ENCODE measurements at regions not wholly inside any gene's neighbourhood (a gene's known extent, or its start where the extent isn't known, plus 50 kb on each side); places are given as distances from the start of the nearest gene placed in this dataset.
A peak's percentile ranks its signal among the peaks of the same experiment; 100 is the strongest.
"Not testable (repeated sequence)": the region's sequence is repeated elsewhere in the genome, so short reads cannot be mapped to it uniquely, and the experiment has no call there.

DNA sequence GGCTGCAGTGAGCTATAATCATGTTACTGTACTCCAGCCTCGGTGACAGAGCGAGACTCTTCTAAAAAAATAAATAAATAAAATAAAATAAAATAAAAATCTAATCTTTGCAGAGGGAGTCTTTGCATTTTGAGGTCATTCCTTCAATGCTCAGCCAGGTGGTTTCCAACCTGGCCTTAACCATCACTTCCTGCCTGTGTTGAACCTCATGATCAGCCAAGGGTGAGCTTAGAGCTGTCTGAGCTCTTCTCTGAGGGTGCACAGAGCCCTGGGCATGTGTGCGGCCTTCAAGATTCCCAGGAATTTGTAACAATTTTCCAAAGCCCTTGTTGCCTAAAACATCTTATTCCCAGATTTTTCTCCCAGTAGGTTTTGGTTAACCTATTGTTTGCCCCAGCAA lies 94.3 kb downstream of the KCNJ12 start:
- not testable (repeated sequence) for DNase-seq

DNA sequence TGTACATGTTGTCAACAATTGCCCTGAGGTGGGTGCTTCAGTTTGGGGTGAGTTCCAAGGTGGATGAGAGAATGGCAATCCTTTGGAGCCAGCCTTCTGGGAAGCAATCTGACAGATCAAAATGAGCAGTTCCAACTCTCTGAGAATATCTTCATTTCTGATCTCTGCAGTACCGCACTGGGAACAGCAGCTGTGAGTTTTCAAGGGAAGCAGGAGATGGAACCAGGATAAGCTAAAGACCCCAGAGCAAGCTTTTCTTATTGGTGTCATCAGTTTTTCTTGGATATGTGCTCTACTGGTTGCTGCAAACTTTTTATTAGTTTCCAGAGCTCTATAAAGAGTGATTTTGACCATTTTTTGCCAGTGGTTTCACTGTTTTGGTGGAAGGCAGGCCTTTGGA lies 94.7 kb downstream of the KCNJ12 start:
- DNase-seq, result no peak

DNA sequence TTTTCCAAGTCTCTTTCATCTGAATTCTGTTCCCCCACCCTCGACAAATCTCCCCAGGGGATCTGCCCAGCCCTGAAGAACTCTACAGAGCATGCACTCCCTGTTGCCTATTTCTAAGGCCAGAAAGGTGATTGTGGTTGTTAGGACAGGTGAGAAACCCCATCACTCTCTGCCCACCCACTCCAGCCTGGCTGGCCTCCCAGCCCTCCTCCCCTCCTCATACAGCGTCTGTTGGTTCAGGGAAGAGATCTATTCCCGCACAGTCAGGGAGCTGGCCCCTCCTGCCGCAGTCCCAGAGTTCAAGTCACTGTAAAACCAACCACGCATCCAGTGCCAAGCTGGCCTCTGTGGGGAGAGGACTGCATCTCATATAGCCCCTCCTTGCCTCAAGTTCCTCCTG lies 98.7 kb downstream of the KCNJ12 start:
- DNase-seq, result no peak

DNA sequence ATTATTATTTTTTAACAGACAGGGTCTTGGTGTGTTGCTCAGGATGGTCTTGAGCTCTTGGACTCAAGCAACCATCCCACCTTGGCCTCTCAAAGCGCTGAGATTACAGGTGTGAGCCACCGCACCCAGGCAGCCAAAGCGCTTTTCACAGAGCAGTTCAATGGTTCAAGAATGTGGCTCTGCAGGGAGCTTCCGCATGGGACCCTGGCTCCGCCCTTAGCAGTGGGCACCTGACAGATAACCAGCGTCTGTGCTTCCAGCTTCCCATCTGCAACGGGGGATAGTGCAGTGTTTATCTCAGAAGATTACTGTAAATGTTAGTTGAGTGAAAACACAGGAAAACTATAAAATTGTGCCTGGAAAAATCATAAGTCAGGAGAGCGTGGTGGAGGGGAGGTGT lies 99.4 kb downstream of the KCNJ12 start:
- DNase-seq, result no peak

DNA sequence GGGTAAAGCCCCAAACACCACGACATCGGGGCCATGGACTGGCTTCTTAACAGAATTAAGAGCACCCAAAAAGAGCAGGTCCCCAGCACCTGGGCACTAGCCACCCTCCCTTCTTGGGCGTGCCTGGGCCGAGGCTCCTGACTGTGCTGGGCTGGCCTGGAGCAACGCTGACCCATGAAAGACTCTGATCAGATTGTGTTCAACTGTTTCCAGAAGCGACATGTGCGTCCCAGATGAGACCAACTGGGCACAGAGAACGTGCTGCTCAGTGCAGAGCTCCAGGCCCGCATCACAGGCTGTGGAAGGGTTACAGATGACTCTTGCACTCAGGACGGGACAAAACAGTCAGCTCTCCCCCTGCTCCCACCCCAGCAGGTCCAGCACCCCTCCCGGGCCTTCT lies 100.7 kb downstream of the KCNJ12 start:
- no peak for DNase-seq

DNA sequence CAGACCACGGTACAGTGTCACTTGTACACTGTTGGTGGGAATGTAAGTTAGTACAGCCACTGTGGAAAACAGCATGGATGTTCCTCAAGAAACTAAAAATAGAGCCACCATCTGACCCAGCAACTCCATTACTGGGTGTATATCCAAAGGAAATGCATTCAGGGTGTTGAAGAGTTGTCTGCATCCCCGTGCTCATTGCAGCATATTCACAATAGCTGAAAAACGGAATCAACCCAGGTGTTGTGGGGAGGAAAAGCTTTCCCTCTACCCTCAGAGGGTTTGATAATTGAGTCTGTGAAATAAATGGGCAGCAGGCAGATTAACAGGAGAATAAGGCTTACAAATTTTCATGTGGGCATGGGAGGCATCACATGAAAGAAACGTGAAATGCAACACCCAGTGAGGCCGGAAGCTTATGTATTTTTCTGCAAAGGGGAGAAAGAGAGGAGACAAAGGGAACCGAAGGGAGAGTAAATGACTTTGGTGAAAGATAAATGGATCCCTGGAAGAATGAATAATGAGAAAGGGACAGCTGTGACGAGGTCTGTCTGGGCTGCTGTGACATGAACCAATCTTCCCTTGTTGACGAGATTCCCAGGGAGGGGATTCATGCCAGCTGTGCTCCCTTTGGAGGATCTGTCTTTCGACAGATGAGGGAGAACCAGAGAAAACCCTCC lies 106.2 kb downstream of the KCNJ12 start:
- no peak for DNase-seq

DNA sequence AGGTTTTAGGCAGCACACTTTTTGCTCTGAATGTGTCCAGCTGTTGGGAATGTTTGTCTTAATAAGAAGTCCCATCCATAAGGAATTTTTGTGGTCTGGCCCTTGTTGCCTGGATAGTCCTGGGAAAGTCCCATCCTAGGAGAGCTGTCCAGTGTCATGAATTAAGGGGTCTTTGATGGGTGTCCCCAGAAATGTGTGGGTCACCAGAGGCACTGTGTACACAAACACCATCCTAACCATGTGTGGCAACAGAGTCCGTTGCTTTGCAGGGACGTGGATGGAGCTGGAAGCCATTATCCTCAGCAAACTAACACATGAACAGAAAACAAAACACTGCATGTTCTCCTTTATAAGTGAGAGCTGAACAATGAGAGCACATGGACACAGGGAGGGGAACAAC lies 111.9 kb downstream of the KCNJ12 start:
- not testable (repeated sequence) for DNase-seq

DNA sequence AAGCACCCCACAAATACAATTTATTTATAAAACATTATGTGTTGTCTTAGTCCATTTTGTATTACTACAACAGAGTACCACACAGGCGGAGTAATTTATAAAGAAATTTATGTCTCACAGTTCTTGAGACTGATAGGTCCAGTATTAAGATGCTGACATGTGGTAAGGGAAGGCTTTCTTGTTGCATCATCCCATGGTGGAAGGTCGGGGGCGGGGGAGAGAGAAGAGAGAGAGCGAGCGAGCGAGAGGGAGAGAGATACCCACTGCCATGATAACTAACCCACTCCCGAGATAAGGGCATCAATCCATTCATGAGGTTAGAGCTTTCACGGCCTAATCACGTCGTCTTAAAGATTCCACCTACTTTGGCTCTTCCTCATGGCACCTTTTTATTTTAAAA lies 117.8 kb downstream of the KCNJ12 start:
- DNase-seq, result no peak

DNA sequence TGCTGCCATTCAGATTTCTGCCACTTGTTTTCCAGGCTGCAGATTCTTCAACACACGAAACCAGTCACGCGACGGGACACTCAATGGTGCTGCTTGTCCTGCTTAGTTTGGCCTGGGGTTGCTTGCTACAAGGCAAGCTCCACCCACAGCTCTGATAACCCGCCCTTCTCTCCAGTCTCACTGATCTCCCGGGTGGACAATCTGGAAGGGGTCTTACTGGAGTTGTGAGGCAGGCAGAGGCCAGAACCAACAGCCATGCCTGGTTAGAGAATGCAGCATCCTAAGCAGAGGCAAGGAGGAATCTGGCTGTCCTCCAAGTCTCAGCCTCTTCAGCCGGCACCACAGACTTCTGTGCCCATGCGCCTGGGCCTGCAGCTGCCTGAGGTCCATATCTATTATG lies 119.1 kb downstream of the KCNJ12 start:
- DNase-seq, result no peak

DNA sequence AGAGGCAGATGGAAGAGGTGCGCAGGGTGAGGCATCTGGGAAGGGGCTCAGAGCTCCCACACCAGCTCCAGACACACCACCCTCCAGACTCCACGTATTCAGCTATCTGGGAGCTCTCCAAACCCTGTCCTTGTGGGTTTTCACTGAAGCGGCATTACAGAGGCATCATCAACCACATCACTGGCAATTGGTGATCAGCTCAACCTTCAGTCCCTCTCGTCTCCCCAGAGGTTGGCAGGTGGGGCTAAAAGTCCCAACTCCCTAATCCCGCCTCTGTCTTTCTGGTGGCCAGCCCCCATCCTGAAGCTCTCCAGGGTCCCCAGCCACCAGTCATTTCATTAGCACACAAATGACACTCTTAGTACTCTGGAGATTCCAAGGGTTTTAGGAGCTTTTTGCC lies 123.9 kb downstream of the KCNJ12 start:
- no peak for DNase-seq

DNA sequence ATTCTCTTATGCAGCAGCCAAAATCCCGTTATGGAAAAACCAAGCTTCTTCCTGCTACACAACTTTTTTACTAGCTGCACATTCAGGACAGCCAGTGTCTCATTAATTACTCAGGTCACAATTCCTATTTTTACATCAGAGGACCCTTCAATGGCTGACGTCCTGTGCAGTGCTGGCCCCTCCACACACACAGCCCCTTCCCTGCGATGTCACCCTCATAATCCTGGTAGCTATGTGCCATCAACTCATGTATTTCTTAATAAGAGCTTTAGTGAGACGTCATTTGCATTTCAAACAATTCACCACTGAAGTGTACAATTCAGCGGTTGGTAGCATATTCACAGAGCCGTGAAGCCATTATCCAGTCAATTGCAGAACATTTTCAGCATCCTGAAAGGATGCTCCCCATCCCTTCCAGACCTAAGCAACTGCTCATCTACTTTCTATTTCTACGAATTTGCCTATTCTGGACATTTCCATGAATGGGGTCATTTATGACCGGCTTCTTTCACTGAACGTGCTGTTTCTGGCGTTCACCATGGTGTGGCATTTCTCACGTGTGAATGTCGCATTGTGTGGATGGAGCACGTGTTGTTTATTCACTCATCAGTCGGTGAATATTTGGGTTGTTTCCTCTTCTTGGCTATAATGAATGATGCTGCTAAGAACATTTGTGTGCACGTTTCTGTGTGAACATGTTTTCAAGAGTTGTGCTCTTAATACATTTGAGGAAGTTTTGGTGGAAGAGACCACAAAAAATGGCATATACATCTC lies 126.0 kb downstream of the KCNJ12 start:
- not testable (repeated sequence) for DNase-seq

DNA sequence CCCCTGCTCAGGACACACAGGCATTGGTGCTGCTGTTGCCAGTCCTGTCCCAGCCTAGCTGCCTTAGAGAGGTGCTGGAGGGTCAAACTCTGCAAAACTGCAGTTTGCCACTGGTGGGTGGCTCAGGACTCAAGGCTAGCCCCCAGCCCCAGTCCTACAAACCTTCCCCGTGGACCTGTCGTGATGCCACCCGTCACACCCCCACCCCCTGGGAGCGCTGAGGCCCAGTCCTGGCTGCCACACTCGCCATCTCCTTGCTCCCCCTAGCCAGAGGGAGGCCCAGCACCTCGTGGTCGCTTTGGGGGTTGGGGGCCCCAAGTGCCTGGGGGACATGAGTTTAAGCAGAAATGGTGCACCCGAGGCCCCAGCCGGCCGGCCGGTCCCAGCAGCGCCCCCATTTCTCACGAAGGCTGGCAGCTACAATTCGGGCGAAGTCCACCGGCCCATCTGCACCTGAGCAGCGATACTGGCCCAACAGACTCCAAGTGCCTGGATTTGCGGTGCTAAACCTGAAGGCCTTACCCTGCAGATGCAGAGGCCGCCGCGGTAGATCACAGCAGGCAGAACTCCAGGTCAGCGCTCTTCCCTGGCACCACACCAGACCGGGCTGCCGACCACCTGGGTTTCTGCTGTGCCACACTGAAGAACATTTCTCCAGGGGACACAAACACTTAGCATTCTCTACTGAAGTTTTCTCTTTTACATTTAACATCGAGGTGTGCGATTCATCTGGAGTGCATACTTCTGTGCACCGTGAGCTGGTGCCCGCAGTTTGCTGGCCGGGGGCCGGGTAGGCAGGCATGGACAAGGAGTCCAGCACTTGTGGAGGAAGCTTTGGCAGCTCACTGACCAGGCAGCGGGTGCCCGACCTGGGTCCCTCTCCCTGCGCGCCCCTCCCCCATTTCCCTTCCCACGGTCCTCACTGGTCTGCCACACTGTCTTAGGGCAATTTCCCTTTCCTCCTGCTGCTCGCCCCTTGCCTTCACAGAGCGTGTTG lies 130.0 kb downstream of the KCNJ12 start:
- DNase-seq, result no peak

DNA sequence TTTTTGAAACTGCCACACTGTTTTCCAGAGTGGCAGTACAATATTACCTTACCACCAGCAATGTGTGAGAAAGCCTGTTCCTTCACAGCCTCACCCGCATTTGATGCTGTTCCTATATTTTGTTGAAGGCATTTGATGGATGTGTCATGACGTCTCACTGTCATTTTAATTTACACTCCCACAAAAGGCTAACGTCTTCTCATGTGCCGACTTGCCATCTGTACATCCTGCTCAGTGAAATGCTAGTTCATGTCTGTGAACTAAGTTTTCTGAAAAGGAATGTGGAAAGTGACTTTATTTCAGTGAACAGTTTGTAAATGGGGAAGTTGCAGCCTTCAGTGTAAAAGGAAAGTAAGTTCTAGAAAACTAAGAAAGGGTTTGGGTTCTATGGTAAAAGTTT lies 131.6 kb downstream of the KCNJ12 start:
- DNase-seq, result not testable (repeated sequence)

DNA sequence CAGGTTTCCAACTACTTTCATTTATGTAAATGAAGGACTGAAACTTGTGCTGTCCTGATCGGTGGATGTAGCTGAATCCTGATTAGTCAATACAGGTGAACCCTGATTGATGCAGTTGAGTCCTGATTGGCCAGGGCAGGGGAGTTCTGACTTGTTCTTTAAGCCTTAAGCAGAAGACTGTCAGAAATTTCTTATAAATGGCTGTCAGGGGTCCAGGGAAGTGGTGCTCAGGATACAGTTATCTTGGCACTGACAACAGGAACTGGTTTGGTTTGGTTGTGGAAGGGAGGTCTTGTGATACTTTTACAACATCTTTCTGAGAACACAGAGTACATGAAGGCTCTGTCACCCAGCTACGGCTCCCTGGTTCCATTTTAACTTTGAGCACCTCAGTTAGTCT lies 132.1 kb downstream of the KCNJ12 start:
- no peak for DNase-seq

DNA sequence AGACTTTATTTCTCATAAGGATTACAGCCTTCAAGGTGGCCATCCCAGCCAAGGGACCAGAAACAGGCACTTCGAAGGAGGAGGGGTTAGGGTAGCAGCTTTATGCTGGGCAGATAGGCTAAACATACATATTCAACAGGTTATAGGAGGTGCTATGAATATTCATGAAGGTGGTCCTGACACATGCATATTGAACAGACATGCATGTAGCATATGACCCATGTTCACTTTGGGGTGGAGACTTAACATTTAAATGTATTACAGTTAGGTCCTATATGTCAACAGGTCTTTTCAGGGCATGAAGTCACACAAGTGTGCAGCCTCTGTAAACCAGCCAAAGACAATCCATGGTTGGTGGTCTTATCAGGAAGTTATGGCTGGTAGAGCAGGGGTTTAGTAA lies 133.2 kb downstream of the KCNJ12 start:
- DNase-seq, result not testable (repeated sequence)

DNA sequence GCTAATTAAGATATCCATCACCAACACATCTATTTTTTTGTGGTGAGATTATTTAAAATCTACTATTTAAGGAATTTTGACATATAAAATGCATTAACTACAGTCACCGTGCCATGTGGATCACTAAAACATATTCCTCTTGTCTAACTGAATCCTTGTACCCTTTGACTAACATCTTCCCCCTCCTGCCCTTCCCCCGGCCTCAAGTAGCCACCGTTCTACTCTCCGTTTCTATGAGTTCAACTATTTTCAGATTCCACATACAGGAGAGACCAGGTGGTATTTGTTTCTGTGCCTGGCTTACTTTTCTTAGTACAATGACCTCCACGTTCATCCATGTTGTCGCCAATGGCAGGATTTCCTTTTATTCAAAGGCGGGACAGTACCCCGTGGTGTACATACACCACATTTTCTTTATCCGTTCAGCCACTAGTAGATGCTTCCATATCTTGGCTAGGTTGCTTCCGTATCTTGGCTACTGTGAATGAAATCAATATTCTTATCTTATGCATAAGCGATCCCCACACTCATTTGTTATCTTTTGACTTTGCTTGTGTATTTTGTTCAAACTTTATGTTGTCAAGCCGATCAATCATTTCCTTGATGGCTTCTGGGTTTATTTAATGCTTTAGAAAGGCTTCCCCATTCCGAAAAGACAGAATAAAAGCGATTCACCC lies 134.7 kb downstream of the KCNJ12 start:
- DNase-seq, result no peak

DNA sequence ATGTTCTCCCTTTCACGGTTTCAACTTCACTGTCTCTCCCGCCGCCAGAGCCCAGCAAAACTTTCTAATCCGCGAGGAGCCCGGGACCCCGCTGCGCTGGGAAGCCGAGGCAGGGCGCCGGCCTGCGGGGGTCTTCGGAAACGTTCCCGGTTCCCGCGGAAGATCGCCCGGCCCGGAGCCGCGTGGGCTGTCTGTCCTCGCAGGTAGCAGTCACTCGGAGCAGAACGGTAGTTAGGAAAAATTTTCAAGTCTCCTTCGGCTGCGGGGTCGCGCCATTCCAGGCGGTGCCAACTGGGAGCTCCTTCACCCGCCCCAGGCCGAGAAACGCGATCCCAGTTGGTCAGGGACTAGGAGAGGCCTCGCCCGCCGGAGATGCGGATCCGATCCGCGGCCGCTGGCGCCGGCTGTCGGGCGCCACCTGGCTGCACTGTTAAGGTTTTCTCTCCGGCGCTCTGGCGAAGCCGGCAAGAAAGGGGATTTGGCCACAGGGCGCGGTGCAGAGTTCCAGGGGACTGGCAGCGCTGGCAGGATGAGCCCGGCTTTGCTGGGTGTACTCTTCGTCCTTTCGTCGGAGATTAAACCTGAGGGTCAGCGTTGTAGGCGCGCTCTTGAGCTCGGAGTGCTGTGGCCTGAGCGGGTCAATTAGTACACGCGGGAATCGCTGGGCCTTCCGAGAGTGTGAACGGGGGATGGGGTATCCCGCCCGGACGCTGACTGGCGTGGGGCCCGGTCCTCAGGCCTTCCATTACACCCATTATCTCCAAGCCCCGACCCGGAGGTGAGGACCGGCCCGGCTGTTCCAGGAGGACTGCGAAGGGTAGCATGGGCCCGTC lies 135.4 kb downstream of the KCNJ12 start:
- DNase-seq, result peak; percentile 76

DNA sequence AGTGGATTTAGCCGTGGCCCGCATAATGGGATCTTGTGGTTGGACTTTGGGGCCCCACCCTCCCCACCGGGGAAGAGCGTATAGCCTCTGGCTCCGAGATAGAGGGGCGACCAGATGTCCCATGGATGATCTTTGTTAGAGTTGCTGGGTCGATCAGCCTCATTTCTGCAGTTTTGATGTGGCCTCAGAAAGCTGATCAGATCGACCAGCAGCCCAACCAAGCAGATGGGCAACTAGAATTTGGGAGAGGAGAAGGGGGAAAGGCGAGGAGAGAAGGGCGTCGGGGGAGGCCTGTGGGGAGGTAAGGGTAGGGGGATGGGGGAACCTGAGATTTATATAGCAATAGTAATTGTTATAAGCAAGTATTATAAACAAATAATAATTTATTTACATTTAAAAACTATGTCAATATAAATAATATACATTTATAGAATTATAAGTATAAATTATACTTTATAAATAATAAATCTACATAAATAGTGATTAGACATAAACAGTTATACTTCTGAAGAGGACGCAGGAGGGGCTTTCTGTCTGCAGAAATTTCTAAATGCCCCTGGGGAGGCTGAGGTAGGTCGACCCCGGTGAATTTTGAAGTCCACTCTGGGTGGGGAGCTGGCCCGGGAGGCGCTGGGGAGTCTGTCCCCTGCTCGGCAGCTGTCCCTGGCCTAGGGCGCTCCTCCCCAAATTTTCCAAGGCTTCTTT lies 136.3 kb downstream of the KCNJ12 start:
- DNase-seq, result no peak

DNA sequence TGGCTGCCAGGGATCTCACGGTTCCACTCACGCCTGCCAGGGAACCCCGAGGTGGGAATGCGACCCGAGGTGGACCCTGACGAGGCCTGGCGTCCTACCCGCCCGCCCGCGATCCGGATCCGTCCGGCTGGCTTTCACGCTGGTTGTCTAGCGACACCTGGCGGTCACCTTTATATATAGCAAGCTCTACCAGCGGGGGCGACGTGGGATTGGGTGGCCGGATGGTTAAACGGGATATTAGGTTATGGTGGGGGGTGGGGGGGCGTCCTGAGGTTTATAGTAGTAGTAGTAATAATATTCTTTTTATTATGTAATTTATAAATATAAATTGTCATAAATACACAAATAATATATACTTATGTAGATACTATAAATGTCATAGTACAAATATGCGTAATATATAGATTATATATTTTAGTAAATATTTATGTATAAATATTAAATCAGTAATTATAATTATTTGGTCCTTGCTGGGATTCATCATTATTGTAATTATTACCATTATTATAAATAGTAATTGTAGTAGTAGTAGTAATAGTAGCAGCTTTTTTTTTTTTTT lies 136.9 kb downstream of the KCNJ12 start:
- DNase-seq, result peak; percentile 47

DNA sequence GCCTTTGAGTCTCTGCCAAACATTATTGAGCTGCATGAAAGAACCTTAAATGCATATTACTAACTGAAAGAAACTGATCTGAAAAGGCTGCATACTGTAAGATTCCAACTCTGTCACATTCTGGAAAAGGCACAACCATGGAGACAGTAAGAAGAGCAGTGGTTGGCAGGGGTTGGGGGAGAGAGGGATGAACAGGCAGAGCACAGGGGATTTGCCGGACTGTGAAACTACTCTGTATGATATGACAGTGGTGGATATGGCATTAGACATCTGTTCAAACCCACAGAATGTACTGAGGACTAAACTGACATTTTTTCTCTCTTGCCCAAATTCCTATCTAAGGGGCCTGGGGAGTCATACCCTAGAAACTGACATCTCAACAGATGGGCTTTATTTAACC lies 138.4 kb downstream of the KCNJ12 start:
- DNase-seq, result not testable (repeated sequence)
